ENCODE measurements at regions not wholly inside any gene's neighbourhood (a gene's known extent, or its start where the extent isn't known, plus 50 kb on each side); places are given as distances from the start of the nearest gene placed in this dataset.

- Histone ChIP-seq H3K27me3 (ENCODE audit: control insufficient read depth, insufficient read depth, low read length) (no peaks in the 10 kb centered on the region), H3K9me3 (ENCODE audit: control insufficient read depth, insufficient read depth, low read length) (no peaks in the 10 kb centered on the region; the same call in 1 of the 2 replicates), H3K4me3 (ENCODE audit: low read depth, low read length) (no peak overlapping the region), H3K27ac (ENCODE audit: low read depth, low read length) (no peak overlapping the region)
- CTCF ChIA-PET: no interaction called here
- TF ChIP-seq CTCF (IDR thresholded peaks at IDR 0.05; ENCODE audit: low read depth, low read length): no peak
- no peak for DNase-seq (ENCODE audit: low read depth, low spot score)
- POLR2A ChIA-PET: no interaction called here
Measured at GRCh38 chr5:28542987-28543386, 1504.6 kb upstream of the CDH9 start.

GRCh38 chr5:28523888-28524635, 1485.7 kb upstream of the CDH9 start:
- ChIA-PET CTCF (no interaction called here), POLR2A (no interaction called here)
- Histone ChIP-seq H3K9me3 (ENCODE audit: control insufficient read depth, insufficient read depth, low read length) (peaks cover 7% of the 10 kb centered on the region; the same call in 1 of the 2 replicates), H3K27ac (ENCODE audit: low read depth, low read length) (no peak overlapping the region), H3K27me3 (ENCODE audit: control insufficient read depth, insufficient read depth, low read length) (no peaks in the 10 kb centered on the region), H3K4me3 (ENCODE audit: low read depth, low read length) (no peak overlapping the region)
- no peak for TF ChIP-seq CTCF (IDR thresholded peaks at IDR 0.05; ENCODE audit: low read depth, low read length)
- DNase-seq (ENCODE audit: low read depth, low spot score): no peak

GRCh38 chr5:28523416-28523815, 1485.0 kb upstream of the CDH9 start:
- no peak for TF ChIP-seq CTCF (IDR thresholded peaks at IDR 0.05; ENCODE audit: low read depth, low read length)
- ChIA-PET CTCF (no interaction called here), POLR2A (no interaction called here)
- Histone ChIP-seq H3K27me3 (ENCODE audit: control insufficient read depth, insufficient read depth, low read length) (no peaks in the 10 kb centered on the region), H3K9me3 (ENCODE audit: control insufficient read depth, insufficient read depth, low read length) (peaks cover 7% of the 10 kb centered on the region; the same call in 1 of the 2 replicates), H3K27ac (ENCODE audit: low read depth, low read length) (no peak overlapping the region), H3K4me3 (ENCODE audit: low read depth, low read length) (no peak overlapping the region)
- DNase-seq (ENCODE audit: low read depth, low spot score): no peak

GRCh38 chr5:28517691-28518090, 1479.3 kb upstream of the CDH9 start:
- Histone ChIP-seq H3K4me3 (ENCODE audit: low read depth, low read length) (no peak overlapping the region), H3K27me3 (ENCODE audit: control insufficient read depth, insufficient read depth, low read length) (no peaks in the 10 kb centered on the region), H3K27ac (ENCODE audit: low read depth, low read length) (no peak overlapping the region), H3K9me3 (ENCODE audit: control insufficient read depth, insufficient read depth, low read length) (peaks cover 3% of the 10 kb centered on the region; the same call in 1 of the 2 replicates)
- no peak for TF ChIP-seq CTCF (IDR thresholded peaks at IDR 0.05; ENCODE audit: low read depth, low read length)
- no peak for DNase-seq (ENCODE audit: low read depth, low spot score)
- POLR2A ChIA-PET: no interaction called here
- CTCF ChIA-PET: no interaction called here

GRCh38 chr5:28516722-28517121, 1478.3 kb upstream of the CDH9 start:
- H3K27me3 ChIP-seq (ENCODE audit: control insufficient read depth, insufficient read depth, low read length): no peaks in the 10 kb centered on the region
- ChIA-PET CTCF (no interaction called here), POLR2A (no interaction called here)
- no peak for DNase-seq (ENCODE audit: low read depth, low spot score)
- H3K4me3 ChIP-seq (ENCODE audit: low read depth, low read length): no peak overlapping the region
- peaks cover 3% of the 10 kb centered on the region; the same call in 1 of the 2 replicates for H3K9me3 ChIP-seq (ENCODE audit: control insufficient read depth, insufficient read depth, low read length)
- TF ChIP-seq CTCF (IDR thresholded peaks at IDR 0.05; ENCODE audit: low read depth, low read length): no peak
- no peak overlapping the region for H3K27ac ChIP-seq (ENCODE audit: low read depth, low read length)
